Cerebellar nuclear complex (tissue), 1 donor: ENCODE measurements at regions not wholly inside any gene's neighbourhood (a gene's known extent, or its start where the extent isn't known, plus 50 kb on each side); places are given as distances from the start of the nearest gene placed in this dataset.
"Not testable (repeated sequence)": the region's sequence is repeated elsewhere in the genome, so short reads cannot be mapped to it uniquely, and the experiment has no call there.

Experiments used
- DNase-seq, 2 experiments: peaks; one replicate each; lab custom pipeline; 2025; lab: John Stamatoyannopoulos, UW

DNA sequence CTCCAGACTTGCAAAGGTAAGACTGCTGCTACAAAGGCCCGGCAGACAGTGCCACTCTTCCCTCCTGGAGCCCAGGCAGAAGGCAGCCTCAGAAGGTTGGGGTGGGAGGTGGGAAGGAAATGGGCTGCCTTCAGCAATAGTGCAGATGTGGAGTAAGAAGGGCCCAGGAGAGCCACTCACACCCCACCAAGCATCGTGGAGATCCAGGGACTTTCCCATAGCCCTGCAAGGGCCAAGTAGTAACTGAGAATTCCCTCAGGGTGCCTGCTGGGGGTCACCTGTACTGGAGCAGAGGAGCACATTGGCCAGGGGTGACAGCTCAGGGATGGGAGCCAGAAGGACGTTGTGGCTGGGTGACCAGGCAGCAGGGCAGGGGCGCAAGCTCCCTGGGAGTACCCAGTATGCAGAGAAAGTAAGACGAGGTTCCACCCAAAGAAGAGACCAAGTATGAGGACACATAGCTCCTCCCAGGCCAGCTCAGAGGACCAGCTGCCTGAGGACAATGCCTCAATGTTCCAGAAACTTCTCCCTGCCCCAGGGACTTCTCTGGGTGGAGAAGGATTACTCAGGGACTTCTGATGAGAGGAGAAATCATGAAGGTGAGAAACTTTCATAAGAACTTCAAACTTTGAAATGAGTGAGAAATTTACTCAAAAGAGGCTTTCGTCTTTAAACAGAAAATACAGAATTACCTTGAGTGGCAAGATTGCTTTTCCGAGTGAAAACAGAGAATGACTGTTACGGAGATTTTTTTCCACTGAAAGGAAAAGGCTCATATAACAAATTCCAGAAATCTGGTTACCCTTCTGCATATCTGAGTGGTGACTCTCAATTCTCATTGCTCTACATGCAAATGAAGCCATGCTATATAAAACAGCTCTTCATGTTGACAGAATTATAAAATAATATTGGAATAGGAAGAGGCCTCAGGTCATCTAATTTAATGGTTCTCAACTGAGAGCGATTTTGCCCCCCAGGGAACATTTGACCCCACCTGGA is 87.9 kb upstream of the TRIO start:
- DNase-seq, result no peak

DNA sequence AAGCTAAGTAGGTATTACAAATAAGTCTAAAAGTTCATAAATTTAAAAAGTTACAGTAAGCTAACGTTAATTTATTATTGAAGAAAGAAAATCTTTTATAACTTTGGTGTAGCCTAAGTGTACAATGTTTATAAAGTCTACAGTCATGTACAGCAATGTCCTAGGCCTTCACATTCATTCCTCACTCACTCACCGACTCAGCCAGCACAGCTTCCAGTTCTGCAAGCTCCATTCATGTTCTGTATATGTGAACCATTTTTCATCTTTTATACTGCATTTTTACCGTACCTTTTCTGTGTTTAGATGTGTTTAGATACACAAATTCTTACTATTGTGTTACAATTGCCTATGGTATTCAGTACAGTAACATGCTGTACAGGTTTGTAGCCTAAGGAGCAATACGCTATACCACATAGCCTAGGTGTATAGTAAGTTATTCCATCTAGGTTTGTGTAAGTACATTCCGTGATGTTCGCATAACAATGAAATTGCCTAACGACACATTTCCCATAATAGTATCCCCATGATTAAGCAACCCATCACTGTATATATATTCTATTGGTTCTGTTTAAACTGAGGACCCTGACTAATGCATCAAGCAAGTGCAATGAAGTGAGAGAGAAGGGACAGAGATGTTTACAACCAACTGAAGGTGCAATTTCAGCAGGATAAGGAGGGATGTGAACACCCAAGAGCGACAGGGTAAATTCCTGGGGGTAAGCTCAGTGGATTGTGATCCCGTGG is 88.9 kb upstream of the TRIO start:
- DNase-seq, result no peak

DNA sequence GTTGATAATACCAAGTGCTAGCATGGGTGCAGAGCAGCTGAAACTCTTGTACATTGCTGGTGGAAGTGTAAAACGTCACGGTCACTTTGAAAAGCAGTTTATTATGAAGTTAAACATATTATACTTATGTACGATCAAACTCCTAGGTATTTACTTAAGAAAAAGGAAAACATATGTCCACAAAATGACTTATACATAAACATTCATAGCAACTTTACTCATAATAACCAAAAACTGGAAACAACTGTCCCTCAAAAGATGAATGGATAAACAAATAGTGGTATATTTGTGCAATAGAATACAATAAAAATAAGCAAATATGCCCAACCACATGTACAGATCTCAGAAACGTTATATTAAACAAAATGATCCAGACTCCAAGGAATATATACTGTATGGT is 92.3 kb upstream of the TRIO start:
- DNase-seq, result no peak

DNA sequence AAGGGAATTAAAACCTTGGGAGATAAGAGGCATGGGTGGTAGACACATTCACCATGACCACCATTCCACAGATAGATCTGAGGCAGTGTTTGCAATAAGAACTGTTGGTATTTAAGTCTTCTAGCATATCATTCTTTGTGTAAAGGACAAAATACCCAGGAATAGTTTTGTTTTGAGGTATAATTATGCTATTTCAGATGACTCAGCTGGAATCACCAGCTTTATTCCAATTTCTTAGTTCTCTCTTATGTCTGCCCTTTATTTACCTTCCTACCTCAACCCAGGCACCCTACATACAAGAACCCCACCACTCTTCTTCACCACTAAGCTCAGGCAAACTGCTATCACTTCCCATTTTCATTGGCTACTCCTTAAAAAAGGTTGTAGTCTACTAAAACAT is 94.7 kb upstream of the TRIO start:
- DNase-seq, result no peak

DNA sequence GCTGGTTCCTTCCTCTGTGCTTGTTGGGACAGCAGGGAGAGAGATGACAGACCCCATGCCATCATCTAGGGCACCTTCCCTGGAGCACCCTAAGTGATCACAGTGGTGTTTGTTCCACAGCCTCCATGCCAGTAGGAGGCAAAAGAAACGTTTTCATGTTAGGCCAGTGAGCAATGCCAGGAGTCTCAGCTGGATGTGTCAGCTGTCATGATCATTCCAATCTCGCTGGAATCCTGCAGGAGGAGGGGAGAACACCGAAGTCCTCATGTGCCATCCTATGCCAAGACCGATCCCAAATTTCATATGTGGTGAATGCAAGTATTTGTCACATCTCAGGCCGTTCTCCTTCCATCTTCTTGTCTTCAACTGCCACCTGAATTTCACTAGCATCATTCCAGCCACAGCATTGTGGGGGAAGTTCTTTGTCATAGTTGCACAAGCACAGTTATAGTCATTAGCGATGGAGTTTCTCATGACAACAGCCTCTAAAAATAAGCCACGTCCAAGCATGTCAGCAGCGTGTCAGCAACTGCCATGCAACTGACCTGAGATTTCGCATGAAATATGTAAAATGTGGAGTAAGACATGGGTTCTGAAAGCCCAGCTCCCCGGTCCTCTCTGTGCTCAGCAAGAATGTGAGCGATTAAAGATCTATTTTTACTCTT is 97.2 kb upstream of the DNAH5 start:
- no peak for DNase-seq

DNA sequence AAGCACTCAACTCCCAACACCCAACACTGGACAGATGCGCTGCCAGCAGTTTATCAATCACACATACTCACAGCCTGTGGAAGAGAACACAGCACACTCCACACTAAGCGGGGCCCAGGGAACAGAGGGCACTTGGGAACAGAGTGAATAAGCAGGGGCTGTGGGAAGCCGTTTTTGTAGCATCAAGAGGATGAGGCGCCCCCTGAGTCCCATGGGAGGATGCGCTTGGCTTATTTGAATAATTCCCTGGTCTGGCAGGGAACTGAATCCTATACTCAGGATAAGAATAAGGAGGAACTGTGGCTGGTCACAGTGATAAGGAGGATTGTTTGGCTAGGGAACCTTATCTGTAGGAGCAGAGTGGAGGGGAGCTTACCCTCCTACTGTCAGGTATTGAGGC is 96.1 kb upstream of the DNAH5 start:
- DNase-seq, result no peak

DNA sequence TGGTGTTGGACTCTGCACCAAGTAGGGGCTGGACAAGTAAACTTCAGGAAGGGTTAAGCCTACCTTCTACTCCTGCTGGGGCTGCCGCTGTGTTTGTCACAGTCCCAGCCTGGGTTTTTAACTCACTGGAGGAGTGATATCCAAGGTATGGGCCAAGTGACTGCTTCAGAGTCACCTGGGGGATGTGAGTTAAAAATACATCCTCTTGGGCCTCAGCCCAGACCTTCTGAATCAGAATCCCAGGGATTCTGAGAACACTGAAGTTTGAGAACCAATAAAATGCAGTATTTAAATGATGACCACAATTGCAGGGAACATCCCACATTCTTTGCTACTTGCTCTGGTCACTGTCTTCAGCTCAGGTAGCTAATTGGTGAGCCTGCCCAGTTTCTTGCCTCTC is 95.1 kb upstream of the DNAH5 start:
- DNase-seq, result no peak

DNA sequence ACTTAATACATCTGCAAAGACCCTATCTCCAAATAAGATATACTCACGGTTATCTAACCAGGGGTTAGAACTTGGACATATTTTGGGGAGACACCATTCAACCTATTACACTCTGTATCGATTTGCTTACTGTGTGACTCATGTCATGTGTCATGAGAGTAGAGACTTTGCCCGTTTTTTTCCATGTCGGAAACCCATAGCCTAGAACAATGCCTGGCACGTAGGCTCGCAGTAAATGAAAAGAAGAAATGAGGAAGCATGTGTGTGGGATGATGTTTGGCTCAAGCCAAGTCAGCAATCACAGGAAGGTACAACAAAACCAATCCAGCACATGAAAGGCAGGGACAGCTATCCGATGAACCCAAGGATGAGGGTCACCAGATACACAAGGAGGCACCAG is 94.6 kb upstream of the DNAH5 start:
- no peak for DNase-seq

DNA sequence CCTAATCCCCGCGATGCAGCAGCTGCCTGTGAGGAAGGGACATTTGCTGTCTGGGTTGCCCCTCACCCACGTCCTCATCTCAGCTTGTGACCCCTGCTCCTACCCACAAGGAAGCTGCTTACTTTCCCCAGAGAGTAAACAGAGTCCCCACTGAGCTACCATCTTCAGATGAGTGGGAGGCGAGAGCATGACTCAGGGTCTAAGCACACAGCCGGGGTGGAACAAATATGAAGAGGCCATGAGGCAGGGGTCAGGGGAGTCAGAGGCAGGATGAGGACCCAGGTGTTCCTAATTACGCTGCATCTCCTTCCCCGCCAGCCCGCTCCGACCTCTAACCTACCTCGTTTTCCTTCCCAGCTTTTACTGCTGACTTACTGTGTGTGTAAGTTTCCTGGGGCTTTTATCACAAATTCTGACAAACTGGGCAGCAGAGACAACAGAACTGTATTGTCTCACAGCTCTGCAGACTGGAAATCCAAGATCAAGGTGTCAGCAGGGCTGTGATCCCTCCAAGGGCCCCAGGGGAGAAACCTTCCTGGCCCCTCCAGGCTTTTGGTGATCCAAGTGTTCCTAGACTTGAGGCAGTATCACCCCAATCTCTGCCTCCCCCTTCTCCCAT is 94.0 kb upstream of the DNAH5 start:
- no peak for DNase-seq

DNA sequence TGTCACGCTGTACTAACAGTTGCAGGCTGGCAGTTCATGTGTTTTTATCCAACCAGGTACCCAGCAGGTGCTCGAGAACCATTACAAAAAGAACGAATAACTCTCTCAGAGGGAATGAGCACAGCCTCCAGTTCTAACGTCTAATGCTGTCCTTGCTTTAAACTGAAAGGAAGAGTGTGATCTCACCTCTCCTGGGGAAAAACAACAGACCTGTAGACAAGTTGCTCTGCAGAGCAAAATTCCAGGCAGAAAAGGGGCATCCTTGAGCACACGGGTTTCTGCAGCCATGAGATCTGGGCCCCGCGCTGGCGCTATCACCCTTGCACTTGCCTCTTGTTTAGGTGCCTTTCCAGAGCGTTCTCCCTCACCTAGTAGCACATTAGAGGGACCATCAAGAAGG is 92.5 kb upstream of the DNAH5 start:
- DNase-seq, result no peak

DNA sequence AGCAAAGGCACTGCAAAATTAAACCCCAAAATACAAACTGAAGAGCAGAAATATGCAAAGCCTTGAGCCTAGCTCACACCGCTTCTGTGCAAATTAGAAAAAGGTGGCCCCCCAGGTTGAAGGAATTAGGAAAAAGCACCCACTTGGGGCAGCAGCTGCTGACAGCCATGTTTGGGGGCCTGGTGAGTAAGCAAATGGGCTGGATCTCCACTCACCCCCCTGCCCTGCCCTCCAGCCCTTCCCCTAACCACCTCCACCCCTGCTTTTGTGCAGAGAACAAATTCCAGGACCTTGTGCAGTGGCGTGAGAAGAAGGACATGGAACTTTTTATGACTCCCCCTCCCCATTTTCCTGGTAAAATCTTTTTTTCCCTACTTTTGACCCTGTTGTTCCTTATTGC is 92.0 kb upstream of the DNAH5 start:
- no peak for DNase-seq

DNA sequence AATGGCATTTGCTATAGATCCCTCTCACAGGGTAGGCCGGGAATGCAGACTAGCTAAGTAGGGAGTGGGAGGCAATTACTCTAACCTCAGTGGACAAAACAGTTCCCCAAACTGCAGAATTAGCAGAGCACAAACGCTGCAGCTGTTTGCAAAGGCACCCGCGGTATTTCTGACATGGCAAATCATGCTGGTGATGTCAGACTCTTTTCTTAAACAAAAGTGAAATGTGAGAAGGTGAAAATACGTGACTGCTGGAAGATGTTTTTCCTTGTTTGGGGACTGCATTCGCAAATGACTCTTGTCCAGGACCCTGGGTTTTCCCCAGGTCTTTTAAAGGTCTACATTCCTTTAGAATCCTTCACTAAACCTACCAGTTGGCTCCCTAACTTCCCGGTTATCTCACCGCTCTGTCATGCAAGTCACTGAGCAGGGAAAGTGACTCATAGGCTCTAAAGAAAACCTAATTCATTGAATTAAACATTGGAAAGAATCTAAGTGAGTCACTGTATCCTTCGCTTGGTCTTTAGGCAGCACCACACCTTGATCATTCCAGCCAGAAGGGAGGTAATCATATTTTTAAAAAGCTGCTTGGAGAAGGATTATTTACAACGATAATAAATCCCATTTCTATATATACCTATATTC is 91.5 kb upstream of the DNAH5 start:
- DNase-seq, result no peak

DNA sequence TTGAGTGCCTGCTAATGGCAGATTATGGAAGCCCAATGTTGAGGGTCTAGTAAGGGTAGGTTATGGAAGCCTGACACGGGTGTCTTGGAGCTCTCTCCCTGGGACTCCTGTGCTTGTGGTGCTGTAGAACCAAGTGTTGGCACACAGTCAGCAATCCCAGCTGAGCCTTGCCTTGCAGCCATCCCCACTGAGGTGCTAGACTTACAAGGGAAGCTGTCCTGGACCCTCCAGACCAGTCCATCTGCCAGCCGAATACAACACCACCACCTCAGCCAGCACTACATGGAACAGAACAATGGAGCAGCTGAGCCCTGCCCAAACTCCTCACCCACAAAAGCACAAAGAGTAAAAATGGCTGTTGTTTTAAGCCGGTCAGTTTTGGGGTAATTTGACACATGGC is 90.5 kb upstream of the DNAH5 start:
- no peak for DNase-seq

DNA sequence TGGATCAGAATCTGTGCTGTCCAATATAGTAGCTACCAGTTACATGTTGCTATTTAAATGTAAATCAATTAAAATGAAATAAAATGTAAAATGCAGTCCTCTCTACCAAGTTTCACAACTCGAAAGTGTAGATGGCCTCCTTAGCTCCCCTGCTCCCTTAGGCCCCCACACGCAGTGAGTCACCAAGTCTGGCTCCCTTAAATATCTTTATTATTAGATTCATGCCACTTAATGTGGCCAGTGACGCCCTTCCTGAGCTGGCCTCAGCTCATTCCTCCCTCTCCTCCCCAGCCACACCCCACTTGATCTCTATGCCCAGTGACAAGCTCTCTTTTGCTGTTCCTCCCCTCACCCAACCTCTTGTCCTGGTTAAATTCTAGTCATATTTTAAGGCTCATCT is 88.4 kb upstream of the DNAH5 start:
- no peak for DNase-seq

DNA sequence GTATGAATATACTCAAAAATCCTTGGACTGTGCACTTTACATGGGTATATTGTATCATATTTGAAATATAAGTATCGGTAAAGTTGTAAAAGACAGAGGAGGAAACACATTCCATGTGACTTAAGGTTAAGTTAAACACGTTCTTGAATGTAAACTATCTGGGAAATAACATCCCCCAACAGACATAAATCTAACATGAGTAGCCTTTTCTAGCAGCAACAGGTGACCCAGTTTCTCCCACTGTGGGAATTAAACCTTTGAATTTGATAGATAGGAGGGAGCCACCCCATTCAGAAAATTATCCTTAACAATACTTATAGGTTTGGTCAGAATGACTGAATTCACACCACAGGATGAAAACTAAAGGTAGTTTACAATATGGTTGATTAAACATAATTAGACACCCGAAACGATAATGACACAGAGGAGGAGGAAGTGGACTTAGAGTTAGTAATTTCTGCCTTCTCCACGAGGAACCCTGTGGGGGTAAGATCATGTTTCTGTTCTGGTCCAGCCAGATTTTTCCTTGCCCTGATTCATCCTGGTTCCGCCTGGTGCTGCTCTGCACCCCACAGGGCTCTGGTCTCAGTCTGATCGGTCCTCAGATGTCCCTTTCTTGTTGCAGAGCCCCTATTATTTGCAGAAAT is 84.6 kb upstream of the DNAH5 start:
- no peak for DNase-seq

DNA sequence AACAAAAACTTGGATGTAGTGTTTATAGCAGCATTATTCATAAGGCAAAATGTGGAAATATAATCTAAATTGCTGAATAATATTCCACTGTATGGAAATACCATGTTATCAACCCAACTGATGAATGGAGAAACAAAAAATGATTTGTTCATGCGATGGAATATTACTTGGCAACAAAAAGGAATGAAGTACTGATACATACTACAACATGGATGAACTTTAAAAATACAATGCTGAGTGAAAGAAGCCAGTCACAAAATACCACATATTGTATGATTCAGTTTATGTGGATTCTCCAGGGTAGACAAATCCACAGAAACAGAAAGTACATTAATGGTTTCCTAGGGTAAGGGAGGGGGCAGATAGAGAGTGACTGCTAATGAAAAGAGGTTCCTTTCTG is 83.7 kb upstream of the DNAH5 start:
- DNase-seq, result no peak

DNA sequence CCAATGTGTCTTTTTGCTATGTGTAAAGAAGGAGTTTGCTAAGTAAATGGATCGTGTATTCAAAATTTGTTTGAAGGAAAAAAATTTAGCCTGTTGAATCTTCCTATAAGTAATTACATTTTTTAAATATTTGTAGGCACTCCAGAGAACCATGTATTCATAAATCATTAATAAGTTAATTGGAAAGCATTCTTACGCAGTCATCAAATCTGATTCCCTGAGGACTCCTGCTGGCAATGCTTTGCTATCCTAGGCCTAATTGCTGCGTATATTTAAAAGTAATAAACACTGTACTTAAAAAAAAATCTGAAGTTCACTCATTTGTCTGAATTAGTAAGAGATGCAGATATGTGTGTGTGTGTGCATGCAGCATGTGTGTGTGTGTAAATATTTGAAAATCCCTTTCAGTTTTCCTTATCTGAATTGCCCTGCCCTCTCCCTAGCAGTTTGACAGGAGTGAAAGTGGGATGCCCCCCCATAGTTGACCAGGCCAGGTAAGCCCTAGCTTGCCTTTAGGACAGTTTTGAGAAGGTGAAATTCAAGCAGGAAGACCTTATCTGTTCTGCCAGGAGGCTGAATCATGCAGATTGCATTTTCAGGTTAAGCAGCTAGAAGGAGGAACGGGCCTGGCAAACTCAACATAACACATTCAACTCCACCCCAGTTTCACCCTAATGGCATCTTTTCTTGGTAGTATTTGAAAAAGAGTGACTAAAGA is 81.2 kb upstream of the DNAH5 start:
- no peak for DNase-seq

DNA sequence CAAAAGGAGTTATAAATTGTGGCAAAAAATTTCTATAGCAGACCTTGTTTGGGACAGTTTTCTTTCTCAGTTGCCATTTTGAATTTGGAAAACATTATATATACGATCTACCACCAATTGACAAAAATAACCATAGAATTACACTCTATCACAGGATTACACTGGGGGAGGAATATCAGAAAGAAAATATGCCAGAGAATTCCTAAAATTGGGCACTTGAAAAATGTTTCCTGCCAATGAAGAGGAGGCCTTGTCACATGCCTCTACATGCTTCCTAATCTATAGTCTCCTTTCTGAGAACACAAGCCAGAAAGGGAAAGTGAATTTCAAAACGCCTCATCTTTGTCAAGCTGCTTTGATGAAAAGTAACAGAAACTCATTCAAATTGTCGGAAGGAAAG is 78.5 kb upstream of the DNAH5 start:
- no peak for DNase-seq

DNA sequence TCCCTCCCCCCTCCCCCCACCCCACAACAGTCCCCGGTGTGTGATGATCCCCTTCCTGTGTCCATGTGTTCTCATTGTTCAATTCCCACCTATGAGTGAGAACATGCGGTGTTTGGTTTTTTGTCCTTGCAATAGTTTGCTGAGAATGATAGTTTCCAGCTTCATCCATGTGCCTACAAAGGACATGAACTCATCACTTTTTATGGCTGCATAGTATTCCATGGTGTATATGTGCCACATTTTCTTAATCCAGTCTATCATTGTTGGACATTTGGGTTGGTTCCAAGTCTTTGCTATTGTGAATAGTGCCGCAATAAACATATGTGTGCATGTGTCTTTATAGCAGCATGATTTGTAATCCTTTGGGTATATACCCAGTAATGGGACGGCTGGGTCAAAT is 76.5 kb upstream of the DNAH5 start:
- DNase-seq, result not testable (repeated sequence)

DNA sequence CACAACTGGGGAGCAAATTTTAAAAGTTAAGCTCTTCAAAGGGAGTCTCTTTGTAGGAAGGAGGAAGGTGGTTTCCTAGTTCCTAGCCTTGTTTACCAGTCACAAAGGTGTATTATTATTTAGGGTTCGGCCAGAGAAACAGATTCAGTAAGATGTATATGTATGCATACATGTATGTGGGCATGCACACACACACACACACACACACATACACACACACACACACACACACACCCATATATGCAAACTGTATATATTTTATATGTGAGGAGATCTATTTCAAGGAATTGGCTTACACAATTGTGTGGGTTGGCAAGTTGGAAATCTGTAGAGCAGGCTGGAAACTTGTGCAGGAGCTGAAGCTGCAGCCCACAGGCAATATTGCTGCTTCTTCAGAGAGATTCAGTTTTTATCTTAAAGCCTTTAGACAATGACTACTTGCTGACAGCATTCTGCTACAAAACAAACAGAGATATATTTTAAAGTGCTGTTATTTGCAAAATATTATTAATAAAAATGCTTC is 75.3 kb upstream of the DNAH5 start:
- DNase-seq, result no peak
